ENCODE measurements at regions not wholly inside any gene's neighbourhood (a gene's known extent, or its start where the extent isn't known, plus 50 kb on each side); places are given as distances from the start of the nearest gene placed in this dataset.

DNA sequence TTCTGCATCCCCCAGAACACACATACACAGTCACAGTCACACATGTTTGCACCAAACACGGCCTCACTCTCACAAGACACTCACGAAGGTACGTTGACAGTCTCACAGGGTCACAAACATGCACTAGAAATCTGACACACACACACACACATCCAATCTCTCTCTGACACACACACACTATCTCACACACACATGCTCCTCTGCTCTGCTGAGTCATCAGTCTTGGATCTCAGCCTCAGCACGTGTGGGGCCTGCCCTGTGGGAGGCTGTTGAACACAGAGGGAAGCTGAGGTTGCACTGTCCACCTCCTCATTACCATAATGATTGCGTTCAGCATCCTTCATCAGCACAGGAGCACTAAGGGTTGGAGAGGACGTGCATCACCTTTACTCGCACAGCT lies 188.8 kb downstream of the MTRR start:
- TF ChIP-seq, protein P1, sequence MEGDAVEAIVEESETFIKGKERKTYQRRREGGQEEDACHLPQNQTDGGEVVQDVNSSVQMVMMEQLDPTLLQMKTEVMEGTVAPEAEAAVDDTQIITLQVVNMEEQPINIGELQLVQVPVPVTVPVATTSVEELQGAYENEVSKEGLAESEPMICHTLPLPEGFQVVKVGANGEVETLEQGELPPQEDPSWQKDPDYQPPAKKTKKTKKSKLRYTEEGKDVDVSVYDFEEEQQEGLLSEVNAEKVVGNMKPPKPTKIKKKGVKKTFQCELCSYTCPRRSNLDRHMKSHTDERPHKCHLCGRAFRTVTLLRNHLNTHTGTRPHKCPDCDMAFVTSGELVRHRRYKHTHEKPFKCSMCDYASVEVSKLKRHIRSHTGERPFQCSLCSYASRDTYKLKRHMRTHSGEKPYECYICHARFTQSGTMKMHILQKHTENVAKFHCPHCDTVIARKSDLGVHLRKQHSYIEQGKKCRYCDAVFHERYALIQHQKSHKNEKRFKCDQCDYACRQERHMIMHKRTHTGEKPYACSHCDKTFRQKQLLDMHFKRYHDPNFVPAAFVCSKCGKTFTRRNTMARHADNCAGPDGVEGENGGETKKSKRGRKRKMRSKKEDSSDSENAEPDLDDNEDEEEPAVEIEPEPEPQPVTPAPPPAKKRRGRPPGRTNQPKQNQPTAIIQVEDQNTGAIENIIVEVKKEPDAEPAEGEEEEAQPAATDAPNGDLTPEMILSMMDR (IDR thresholded peaks at IDR 0.05; ENCODE audit: low read length) = no peak
- no peak for TF ChIP-seq EZH2 (IDR thresholded peaks at IDR 0.05; ENCODE audit: borderline replicate concordance, low read length)

Data from OCI-LY1 (cell line).